H1 (cell line): ENCODE measurements at regions not wholly inside any gene's neighbourhood (a gene's known extent, or its start where the extent isn't known, plus 50 kb on each side); places are given as distances from the start of the nearest gene placed in this dataset.

ENCODE experiments used
- CTCF ChIA-PET: fragments of 300-600 bp; sonication (Branson Sonifier 250); formaldehyde crosslinking; loops from one replicate; lab custom pipeline; 2021; ENCODE audit not compliant: partially characterized antibody; lab: Charles Lee
- POLR2A ChIA-PET: fragments of 300-600 bp; sonication (Branson Sonifier 250); formaldehyde crosslinking; loops from one replicate; lab custom pipeline; 2021; ENCODE audit warnings: inconsistent platforms; ENCODE audit not compliant: partially characterized antibody; lab: Charles Lee
- DNase-seq, 2 experiments: peaks; one replicate each; pipeline versions ENCODE4 v3.0.0 to v3.0.0-alpha.2; 2010 to 2022; ENCODE audit warnings: low spot score in 2 of 2, low read depth in 1 of 2, mixed read lengths in 1 of 2
- FAIRE-seq: peaks from 2 replicates; lab custom pipeline; 2011; peaks lifted over from hg19 to GRCh38; lab: Jason Lieb, UNC
- H2AFZ ChIP-seq: 2 replicates; pipeline ENCODE4 v1.8.1; 2012; ENCODE audit warnings: low read length, inconsistent platforms
- H2AK5ac ChIP-seq: 2 replicates; pipeline ENCODE4 v1.6.1; 2013; ENCODE audit warnings: low read depth, low read length
- H2BK120ac ChIP-seq: replicated peaks from 2 replicates; pipeline ENCODE3; 2013; ENCODE audit warnings: low read depth, low read length, inconsistent platforms
- H2BK12ac ChIP-seq: 2 replicates; pipeline ENCODE4 v1.6.1; 2013; ENCODE audit warnings: low read depth, low read length
- H2BK15ac ChIP-seq: 2 replicates; pipeline ENCODE4 v1.6.1; 2013; ENCODE audit warnings: low read length
- H2BK20ac ChIP-seq: 2 replicates; pipeline ENCODE4 v1.6.1; 2013; ENCODE audit warnings: low read length
- H2BK5ac ChIP-seq: 2 replicates; pipeline ENCODE4 v1.6.1; 2013; ENCODE audit warnings: low read depth, low read length
- H3K14ac ChIP-seq: 2 replicates; pipeline ENCODE4 v1.6.1; 2013; ENCODE audit warnings: inconsistent platforms; ENCODE audit not compliant: insufficient read length
- H3K18ac ChIP-seq: 2 replicates; pipeline ENCODE4 v1.6.1; 2013; ENCODE audit warnings: low read length; ENCODE audit errors: extremely low read depth
- H3K23ac ChIP-seq: 2 replicates; pipeline ENCODE4 v1.6.1; 2013; ENCODE audit warnings: inconsistent platforms; ENCODE audit not compliant: insufficient read length
- H3K23me2 ChIP-seq: 2 replicates; pipeline ENCODE4 v1.6.1; 2013; ENCODE audit warnings: low read depth, low read length
- H3K27ac ChIP-seq: 2 replicates; pipeline ENCODE4 v1.6.1; 2011; ENCODE audit warnings: low read depth, low read length, inconsistent platforms
- H3K27me3 ChIP-seq, 4 experiments: replicated peaks in 1 of 4; 1 replicate in 1 of 4; 2 replicates in 3 of 4; pipeline versions ENCODE4 v1.6.1 to v1.8.1; 2011 to 2013; ENCODE audit warnings: low read length in 3 of 4, mild to moderate bottlenecking in 3 of 4, inconsistent platforms in 2 of 4, mixed read lengths in 2 of 4, moderate library complexity in 1 of 4; ENCODE audit not compliant: control insufficient read depth in 3 of 4, insufficient read depth in 3 of 4; ENCODE audit errors: extremely low read depth in 1 of 4
- H3K36me3 ChIP-seq, 4 experiments: 2 replicates each; pipeline versions ENCODE4 v1.6.1 to v1.8.1; 2011 to 2013; ENCODE audit warnings: mild to moderate bottlenecking in 4 of 4, low read length in 3 of 4, moderate library complexity in 2 of 4, control low read depth in 1 of 4, inconsistent platforms in 1 of 4; ENCODE audit not compliant: insufficient read depth in 4 of 4, control insufficient read depth in 2 of 4
- H3K4ac ChIP-seq: replicated peaks from 2 replicates; pipeline ENCODE3; 2013; ENCODE audit warnings: low read length, low read depth, mixed read lengths, inconsistent platforms; ENCODE audit not compliant: insufficient read length
- H3K4me1 ChIP-seq, 4 experiments: replicated peaks in 1 of 4; 1 replicate in 1 of 4; 2 replicates in 3 of 4; pipeline versions ENCODE4 v1.6.1 to v1.8.1; 2011 to 2013; ENCODE audit warnings: low read length in 3 of 4, inconsistent platforms in 2 of 4, mixed read lengths in 1 of 4; ENCODE audit not compliant: insufficient read depth in 4 of 4, control insufficient read depth in 3 of 4
- H3K4me2 ChIP-seq, 2 experiments: 2 replicates each; pipeline versions ENCODE4 v1.6.1 to v1.8.1; 2011 to 2013; ENCODE audit warnings: low read depth in 2 of 2, low read length in 2 of 2, control low read depth in 1 of 2, inconsistent platforms in 1 of 2, mild to moderate bottlenecking in 1 of 2; ENCODE audit not compliant: insufficient read depth in 1 of 2
- H3K4me3 ChIP-seq, 4 experiments: fragments of 200-600, 300-600 bp in 1 of 4; sonication (generic), shearing (Covaris generic), sonication (Bioruptor Twin) in 1 of 4; 2 replicates each; pipeline versions ENCODE4 v1.5.1 to v1.8.1; 2011 to 2016; ENCODE audit warnings: low read length in 4 of 4, low read depth in 3 of 4, control low read depth in 2 of 4, inconsistent platforms in 2 of 4, mild to moderate bottlenecking in 2 of 4, mixed read lengths in 1 of 4, moderate library complexity in 1 of 4; ENCODE audit not compliant: insufficient read depth in 2 of 4; ENCODE audit errors: extremely low read depth in 1 of 4
- H3K56ac ChIP-seq: replicated peaks from 2 replicates; pipeline ENCODE3; 2013; ENCODE audit warnings: low read depth, mild to moderate bottlenecking, mixed read lengths, low read length, inconsistent platforms; ENCODE audit not compliant: insufficient read length
- H3K79me1 ChIP-seq: 2 replicates; pipeline ENCODE4 v1.6.1; 2013; ENCODE audit warnings: low read depth, low read length, control low read depth
- H3K79me2 ChIP-seq, 2 experiments: 2 replicates each; pipeline versions ENCODE4 v1.6.1 to v1.8.1; 2012 to 2013; ENCODE audit warnings: low read length in 2 of 2, mild to moderate bottlenecking in 2 of 2, inconsistent platforms in 1 of 2; ENCODE audit not compliant: insufficient read depth in 2 of 2, control insufficient read depth in 1 of 2
- H3K9ac ChIP-seq, 4 experiments: replicated peaks in 1 of 4; 1 replicate in 1 of 4; 2 replicates in 3 of 4; pipeline versions ENCODE4 v1.6.1 to v1.8.1; 2011 to 2013; ENCODE audit warnings: low read depth in 3 of 4, low read length in 3 of 4, control low read depth in 2 of 4, mild to moderate bottlenecking in 2 of 4, moderate library complexity in 2 of 4, inconsistent platforms in 1 of 4; ENCODE audit errors: extremely low read depth in 1 of 4
- H3K9me3 ChIP-seq, 2 experiments: 2 replicates each; pipeline versions ENCODE4 v1.6.1 to v1.8.1; 2012 to 2013; ENCODE audit warnings: mild to moderate bottlenecking in 2 of 2, moderate library complexity in 2 of 2, control low read depth in 1 of 2, inconsistent platforms in 1 of 2, low read depth in 1 of 2, low read length in 1 of 2, mixed read lengths in 1 of 2; ENCODE audit not compliant: insufficient read depth in 2 of 2
- H4K20me1 ChIP-seq, 2 experiments: replicated peaks in 1 of 2; 2 replicates each; pipeline versions ENCODE3 to v1.8.1; 2011 to 2013; ENCODE audit warnings: inconsistent platforms in 2 of 2, low read length in 2 of 2, mild to moderate bottlenecking in 1 of 2; ENCODE audit not compliant: insufficient read depth in 2 of 2, control insufficient read depth in 1 of 2
- H4K5ac ChIP-seq: 2 replicates; pipeline ENCODE4 v1.6.1; 2013; ENCODE audit warnings: low read length, low read depth, mixed read lengths, inconsistent platforms; ENCODE audit not compliant: insufficient read length
- H4K8ac ChIP-seq: 2 replicates; pipeline ENCODE4 v1.8.0; 2013; ENCODE audit warnings: mild to moderate bottlenecking, moderate library complexity, low read length, inconsistent platforms; ENCODE audit not compliant: insufficient read depth; ENCODE audit errors: extremely low read depth
- H4K91ac ChIP-seq: replicated peaks from 2 replicates; pipeline ENCODE3; 2013; ENCODE audit warnings: low read length, mixed read lengths, inconsistent platforms; ENCODE audit not compliant: insufficient read length
- CBX8 ChIP-seq: fragments of 300-800, 300-1000 bp; sonication (generic); IDR thresholded peaks from 2 replicates; pipeline ENCODE4 v1.7.1; 2016; ENCODE audit warnings: low read depth, low read length, borderline replicate concordance
- CHD1 ChIP-seq: IDR thresholded peaks from 2 replicates; pipeline ENCODE4 v1.6.1; 2012; ENCODE audit warnings: low read depth, low read length, improper control_type of control experiment
- CREB1 ChIP-seq: IDR thresholded peaks from 2 replicates; pipeline ENCODE4 v1.6.1; 2012; ENCODE audit warnings: inconsistent platforms
- CTBP2 ChIP-seq: IDR thresholded peaks from 2 replicates; pipeline ENCODE4 v1.7.0; 2011; ENCODE audit warnings: borderline replicate concordance, mild to moderate bottlenecking, moderate library complexity, mixed read lengths, low read length; ENCODE audit not compliant: insufficient read depth, insufficient read length
- JUN ChIP-seq: IDR thresholded peaks from 2 replicates; pipeline ENCODE4 v1.6.1; 2011; ENCODE audit warnings: low read depth, mild to moderate bottlenecking, improper control_type of control experiment, low read length
- MAX ChIP-seq: IDR thresholded peaks from 2 replicates; pipeline ENCODE4 v1.6.1; 2012; ENCODE audit warnings: inconsistent platforms
- SIX5 ChIP-seq: IDR thresholded peaks from 2 replicates; pipeline ENCODE4 v1.6.1; 2011; ENCODE audit warnings: mild to moderate bottlenecking, low read depth, low read length
- SP1 ChIP-seq: IDR thresholded peaks from 2 replicates; pipeline ENCODE4 v1.6.1; 2011; ENCODE audit warnings: low read depth, low read length
- SP2 ChIP-seq: IDR thresholded peaks from 2 replicates; pipeline ENCODE4 v1.6.1; 2012; ENCODE audit warnings: mild to moderate bottlenecking, low read length, inconsistent platforms
- TBP ChIP-seq: IDR thresholded peaks from 2 replicates; pipeline ENCODE4 v1.6.1; 2011; ENCODE audit warnings: low read depth, low read length, improper control_type of control experiment
- TEAD4 ChIP-seq: IDR thresholded peaks from 2 replicates; pipeline ENCODE4 v1.6.1; 2012; ENCODE audit warnings: low read depth, low read length, inconsistent platforms, mixed read lengths
- YY1 ChIP-seq: IDR thresholded peaks from 2 replicates; pipeline ENCODE4 v1.6.1; 2011; ENCODE audit warnings: low read depth, mild to moderate bottlenecking, low read length
- WGBS, 2 experiments: shearing (Covaris generic) in 1 of 2; methylation state at CpG; one replicate each; pipeline versions ENCODE4 v1.1.6 to v1.1.7; 2013 to 2015; ENCODE audit warnings: low lambda C conversion rate in 2 of 2, mixed read lengths in 2 of 2, inconsistent platforms in 1 of 2, low coverage in 1 of 2, missing lambda C conversion rate in 1 of 2; ENCODE audit not compliant: insufficient replicate concordance in 2 of 2, insufficient coverage in 1 of 2, insufficient read length in 1 of 2; ENCODE audit errors: extremely low coverage in 1 of 2, missing lambda C conversion rate in 1 of 2; 5-methylcytosine and 5-hydroxymethylcytosine counted together
- TF ChIP-seq, protein P1 (sequence below): IDR thresholded peaks from 2 replicates; pipeline ENCODE4 v1.6.1; 2011; ENCODE audit warnings: low read depth, mild to moderate bottlenecking, low read length; ENCODE audit not compliant: insufficient read depth

DNA sequence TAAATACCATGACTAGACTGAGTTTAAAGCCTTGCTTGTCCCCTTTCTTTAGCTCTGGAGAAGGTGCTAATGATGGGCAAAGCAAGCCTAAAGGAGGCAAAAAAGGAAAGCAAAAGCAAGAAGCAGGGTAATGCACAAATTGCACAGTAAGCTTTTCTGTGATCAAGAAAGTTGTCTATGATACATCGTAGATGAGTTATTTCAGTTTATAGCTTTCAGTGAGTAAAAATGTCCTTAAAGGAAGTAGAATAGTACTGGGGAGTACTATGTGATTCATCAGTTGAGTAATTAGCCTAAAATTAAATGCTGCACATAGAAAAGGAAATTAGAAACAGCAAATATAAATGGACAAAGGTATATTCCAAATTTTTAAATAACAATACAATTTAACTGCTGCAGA lies 50.2 kb upstream of the PDE5A start:
- Histone ChIP-seq H2BK12ac (no peak overlapping the region), H3K23me2 (no peaks in the 10 kb centered on the region; the same call in 1 of the 2 replicates), H3K4ac (no peak overlapping the region), H3K18ac (no peak overlapping the region), H3K27ac (no peak overlapping the region), H3K9ac (no peak overlapping the region), H2BK120ac (no peak overlapping the region), H3K4me2 (no peak overlapping the region), H3K79me1 (no peaks in the 10 kb centered on the region), H4K8ac (no peak overlapping the region), H2BK5ac (no peak overlapping the region), H3K9me3 (no peaks in the 10 kb centered on the region; a peak in 1 of 4 replicates), H2AFZ (peak overlapping the region; percentile 62; the same call in 1 of the 2 replicates), H2BK15ac (no peak overlapping the region), H3K14ac (no peak overlapping the region), H4K91ac (no peak overlapping the region), H3K56ac (no peak overlapping the region), H2AK5ac (no peak overlapping the region), H3K27me3 (no peaks in the 10 kb centered on the region), H3K4me3 (no peak overlapping the region), H3K36me3 (no peaks in the 10 kb centered on the region), H3K4me1 (0 out of 7 replicates have a peak, but pooled peaks cover 0 to under 1% (median 0%) of the 10 kb centered on the region in 4 experiments), H4K5ac (no peak overlapping the region), H3K23ac (no peak overlapping the region), H3K79me2 (no peaks in the 10 kb centered on the region), H2BK20ac (no peak overlapping the region), H4K20me1 (no peaks in the 10 kb centered on the region)
- WGBS, 2 experiments, result 92% methylated on average over 1 of the region's 1 CpG; no CpG with 5 or more reads in 1 of the 2 experiments
- POLR2A ChIA-PET, result no interaction called here
- DNase-seq, result no peak
- FAIRE-seq, result no peak
- TF ChIP-seq MAX (no peak), SIX5 (no peak), SP1 (no peak), CHD1 (no peak), TEAD4 (no peak), CTBP2 (no peak), YY1 (no peak), CREB1 (no peak), SP2 (no peak), TBP (no peak), CBX8 (no peak), JUN (no peak)
- TF ChIP-seq, protein P1, sequence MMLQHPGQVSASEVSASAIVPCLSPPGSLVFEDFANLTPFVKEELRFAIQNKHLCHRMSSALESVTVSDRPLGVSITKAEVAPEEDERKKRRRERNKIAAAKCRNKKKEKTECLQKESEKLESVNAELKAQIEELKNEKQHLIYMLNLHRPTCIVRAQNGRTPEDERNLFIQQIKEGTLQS, result no peak
- CTCF ChIA-PET, result interaction anchor here (1.0 to 1.2 kb wide), 2 partner anchors 151 to 345 kb away, joined by 3 to 4 read pairs; no protein-coding TSS in a partner anchor
